GM19239 (cell line): ENCODE measurements at regions not wholly inside any gene's neighbourhood (a gene's known extent, or its start where the extent isn't known, plus 50 kb on each side); places are given as distances from the start of the nearest gene placed in this dataset.

Experiments used
- DNase-seq: peaks from one replicate; pipeline ENCODE4 v3.0.0; 2011; ENCODE audit warnings: low spot score; ENCODE audit not compliant: insufficient read length
- FAIRE-seq: peaks from 2 replicates; lab custom pipeline; 2011; peaks lifted over from hg19 to GRCh38; lab: Jason Lieb, UNC

DNA sequence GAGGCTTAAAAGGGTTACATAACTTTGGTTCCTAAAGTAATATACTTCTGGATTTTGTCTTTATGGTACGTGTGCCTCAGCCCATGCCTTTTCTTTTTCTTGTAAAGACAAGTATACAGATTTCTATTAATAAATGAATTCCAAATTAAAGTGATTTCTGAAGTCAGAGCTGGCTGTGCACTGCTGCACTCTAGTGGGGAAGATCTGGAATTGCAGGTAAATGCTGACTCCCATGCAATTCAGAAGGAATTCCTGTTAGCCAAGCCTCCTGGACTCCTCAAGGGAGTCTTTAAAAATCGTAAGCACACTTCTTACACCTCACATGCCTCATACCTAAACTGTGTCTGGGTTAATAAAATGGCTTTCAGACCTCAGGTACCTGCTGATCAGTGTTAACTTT, 118.4 kb upstream of the SLC7A1 start:
- DNase-seq (peak; percentile 13), FAIRE-seq (no peak)

DNA sequence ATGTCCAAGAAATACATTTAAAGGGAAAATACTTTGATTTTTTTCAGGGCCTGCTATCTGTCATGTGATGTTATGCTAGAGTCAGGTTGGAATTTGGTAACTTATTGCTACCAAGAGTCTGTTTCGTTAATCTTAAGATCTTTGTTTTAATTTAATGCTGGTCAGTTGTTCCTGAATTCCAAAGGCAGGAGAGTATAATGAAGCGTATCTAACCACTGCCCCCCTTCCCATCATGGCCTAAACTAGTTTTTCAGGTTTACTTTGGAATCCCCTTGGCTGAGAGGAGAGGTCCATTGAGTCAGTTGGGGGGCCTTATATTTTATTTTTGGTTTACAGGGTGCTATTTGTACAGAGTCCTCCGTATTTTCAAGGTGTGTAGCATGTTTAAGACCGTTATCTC, 116.3 kb upstream of the SLC7A1 start:
- DNase-seq (no peak), FAIRE-seq (no peak)

GRCh38 chr13:29710511-29710910, 115.0 kb upstream of the SLC7A1 start:
- no peak for FAIRE-seq
- no peak for DNase-seq

DNA sequence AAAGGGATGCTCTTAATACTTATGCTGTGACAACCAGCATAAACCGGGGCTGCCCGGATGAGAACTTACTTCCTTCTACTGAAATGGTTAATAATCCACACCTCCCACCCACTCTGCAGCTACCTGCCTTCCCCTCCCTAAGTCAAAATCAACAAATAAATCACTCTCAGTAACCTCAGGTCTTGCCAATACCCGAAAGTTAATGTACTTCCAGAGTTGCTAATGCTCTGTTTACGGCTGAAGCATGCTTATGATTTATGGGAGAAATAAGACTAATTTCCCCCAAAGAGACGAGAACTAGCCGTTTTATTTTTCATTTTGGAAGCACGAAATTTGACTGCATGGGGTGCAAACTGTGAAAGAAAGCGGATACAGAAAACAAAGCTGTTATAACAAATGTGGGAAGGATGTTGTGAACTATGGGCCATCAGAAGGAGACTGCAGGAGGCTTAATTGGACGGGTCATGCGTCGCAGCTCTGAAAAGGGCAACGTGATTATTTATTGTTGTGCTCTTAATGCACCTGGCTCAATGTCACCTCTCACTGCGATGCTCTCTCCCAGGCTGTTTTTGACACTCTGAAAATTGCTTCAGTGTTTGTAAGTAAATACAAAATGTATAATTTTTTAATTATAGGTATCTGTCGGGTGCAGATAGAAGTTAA, 114.0 kb upstream of the SLC7A1 start:
- no peak for DNase-seq
- no peak for FAIRE-seq

- DNase-seq (peak; percentile 18), FAIRE-seq (no peak)
Observed at GRCh38 chr13:29707876-29708543, 112.5 kb upstream of the SLC7A1 start.

GRCh38 chr13:29706923-29707322, 111.4 kb upstream of the SLC7A1 start:
- DNase-seq (no peak), FAIRE-seq (no peak)

- FAIRE-seq: no peak
- no peak for DNase-seq
Observed at GRCh38 chr13:29704648-29705047, 109.2 kb upstream of the SLC7A1 start.

- FAIRE-seq: no peak
- DNase-seq: no peak
Observed at GRCh38 chr13:29703421-29703820, 107.9 kb upstream of the SLC7A1 start.

DNA sequence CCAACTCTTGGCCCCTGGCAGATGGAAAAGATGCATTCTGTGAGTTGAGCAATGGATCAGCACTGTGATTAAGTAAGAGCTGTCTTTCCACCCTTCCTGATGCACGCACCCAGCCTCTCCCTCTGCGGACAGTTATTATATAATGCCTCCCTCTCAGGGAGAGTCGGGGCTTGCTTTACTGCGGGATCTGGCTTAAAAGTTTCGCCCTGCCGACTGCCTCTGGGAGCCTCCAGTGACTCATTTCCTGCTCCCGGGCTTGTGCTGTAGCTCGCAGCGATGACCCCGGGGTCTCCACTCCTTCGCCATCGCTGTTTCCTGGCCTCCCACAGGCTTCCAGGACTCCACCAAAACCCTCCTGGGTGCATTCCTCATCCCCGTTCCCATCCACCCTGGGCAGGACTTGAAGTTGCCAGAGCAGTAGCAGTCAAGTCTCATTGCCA, 107.4 kb upstream of the SLC7A1 start:
- DNase-seq (no peak), FAIRE-seq (no peak)

GRCh38 chr13:29698106-29698505, 102.6 kb upstream of the SLC7A1 start:
- DNase-seq: no peak
- FAIRE-seq: no peak

GRCh38 chr13:29696606-29697005, 101.1 kb upstream of the SLC7A1 start:
- DNase-seq (no peak), FAIRE-seq (no peak)

DNA sequence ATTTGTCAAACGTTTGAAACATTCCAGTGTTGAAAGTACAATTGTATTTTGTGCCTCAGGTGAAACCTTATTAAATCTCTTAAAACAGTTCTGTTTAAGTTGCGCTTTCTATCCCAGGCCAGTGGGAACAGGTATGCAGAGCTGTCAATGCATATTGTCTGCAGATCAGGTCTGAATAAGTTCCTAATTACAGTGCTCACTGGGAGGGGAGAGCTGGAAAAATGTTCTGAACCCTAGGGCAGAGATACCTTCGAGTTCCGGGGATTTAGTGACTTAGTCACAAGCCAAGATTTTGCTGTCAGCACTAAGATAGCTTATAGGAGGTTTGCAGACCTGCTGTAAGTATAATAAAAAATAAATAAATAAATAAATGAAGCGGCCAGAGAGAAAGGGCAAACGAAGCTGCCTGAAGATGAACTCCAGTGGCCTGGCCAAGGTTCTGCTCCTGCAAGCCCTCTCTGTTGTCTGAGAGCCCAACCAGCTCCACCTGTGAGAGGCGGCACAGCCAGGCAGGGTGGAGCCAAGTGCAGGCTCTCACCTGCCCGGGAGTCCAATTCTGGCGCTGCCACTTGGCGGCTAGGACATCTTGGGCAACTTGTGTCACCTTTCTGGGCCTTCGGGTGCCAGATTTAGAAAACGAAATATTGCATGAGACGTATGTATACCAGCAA, 97.9 kb upstream of the SLC7A1 start:
- DNase-seq (no peak), FAIRE-seq (no peak)

- FAIRE-seq (no peak), DNase-seq (no peak)
Observed at GRCh38 chr13:29689548-29689947, 94.1 kb upstream of the SLC7A1 start.

GRCh38 chr13:29688193-29688592, 92.7 kb upstream of the SLC7A1 start:
- DNase-seq (no peak), FAIRE-seq (no peak)

DNA sequence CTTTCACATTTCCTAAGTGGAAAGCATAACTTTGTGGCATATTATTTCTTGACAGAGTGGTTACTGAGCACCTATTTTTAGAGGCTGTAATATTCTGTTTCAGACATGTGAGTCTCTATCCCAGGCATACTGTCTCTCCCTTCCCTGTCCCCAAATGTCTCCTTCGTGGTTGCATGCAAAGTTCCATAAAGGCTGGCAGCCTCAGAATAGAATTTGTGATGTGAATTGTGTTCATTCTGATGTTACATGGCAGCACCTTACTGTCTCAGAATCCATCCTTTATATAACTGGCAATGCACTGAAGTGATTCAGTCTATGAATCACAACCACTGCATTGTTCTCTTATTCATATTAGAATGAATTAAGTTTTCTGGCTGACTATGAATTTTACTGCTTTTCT, 89.0 kb upstream of the SLC7A1 start:
- no peak for FAIRE-seq
- no peak for DNase-seq

DNA sequence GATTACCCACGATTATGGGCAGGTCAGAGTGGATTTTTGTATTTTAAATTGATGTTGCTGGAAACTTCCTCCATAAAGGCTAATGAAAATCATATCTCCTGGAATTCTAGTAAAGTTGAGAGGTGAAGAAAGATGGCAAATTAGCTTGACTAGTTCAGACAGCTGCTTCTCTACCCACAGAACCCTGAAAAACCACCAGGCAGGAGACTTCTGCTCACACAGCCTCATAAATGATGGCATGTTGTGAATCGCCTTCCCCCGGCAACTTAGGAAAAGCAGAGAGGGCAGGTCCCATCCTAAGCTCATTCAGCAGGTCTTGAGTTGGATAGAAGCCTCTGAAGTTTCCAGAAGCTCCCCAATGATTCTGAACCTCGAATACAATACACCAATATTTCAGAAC, 87.6 kb upstream of the SLC7A1 start:
- FAIRE-seq: no peak
- DNase-seq: no peak

GRCh38 chr13:29681864-29682263, 86.4 kb upstream of the SLC7A1 start:
- DNase-seq: no peak
- FAIRE-seq: no peak

- DNase-seq: no peak
- no peak for FAIRE-seq
Observed at GRCh38 chr13:29679396-29680053, 84.0 kb upstream of the SLC7A1 start.

DNA sequence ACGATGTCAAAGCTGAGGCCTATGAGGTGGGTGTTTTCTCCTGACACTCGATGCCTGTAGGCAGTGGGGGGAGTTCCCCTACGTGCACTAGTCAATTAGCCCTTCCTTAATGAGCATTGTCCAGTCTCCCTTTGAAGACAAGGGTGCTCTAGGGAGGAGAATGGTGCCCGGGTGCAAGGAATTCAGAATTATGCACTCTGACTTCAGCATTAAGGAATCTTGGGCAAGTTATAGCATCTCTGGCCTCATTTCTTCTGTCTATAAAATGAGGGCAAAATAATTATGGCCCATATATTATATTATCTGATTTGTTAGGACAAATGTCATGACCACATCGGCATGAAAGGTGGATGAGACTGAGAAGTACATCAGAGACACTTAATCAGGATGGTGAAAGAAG, 82.1 kb upstream of the SLC7A1 start:
- FAIRE-seq (no peak), DNase-seq (no peak)

- DNase-seq (no peak), FAIRE-seq (no peak)
Observed at GRCh38 chr13:29676941-29677452, 81.5 kb upstream of the SLC7A1 start.

GRCh38 chr13:29676535-29676934, 81.0 kb upstream of the SLC7A1 start:
- FAIRE-seq: no peak

More at GRCh38 chr13:29676535-29676934, 81.0 kb upstream of the SLC7A1 start:
- no peak for DNase-seq
